NCI-H146 treated with DMSO at 0.1 percent for 48 hours (cell line): ENCODE measurements at regions not wholly inside any gene's neighbourhood (a gene's known extent, or its start where the extent isn't known, plus 50 kb on each side); places are given as distances from the start of the nearest gene placed in this dataset.

Experiments used
- DNase-seq: peaks from one replicate; lab custom pipeline; 2025; ENCODE audit not compliant: unreplicated experiment; lab: John Stamatoyannopoulos, UW

DNA sequence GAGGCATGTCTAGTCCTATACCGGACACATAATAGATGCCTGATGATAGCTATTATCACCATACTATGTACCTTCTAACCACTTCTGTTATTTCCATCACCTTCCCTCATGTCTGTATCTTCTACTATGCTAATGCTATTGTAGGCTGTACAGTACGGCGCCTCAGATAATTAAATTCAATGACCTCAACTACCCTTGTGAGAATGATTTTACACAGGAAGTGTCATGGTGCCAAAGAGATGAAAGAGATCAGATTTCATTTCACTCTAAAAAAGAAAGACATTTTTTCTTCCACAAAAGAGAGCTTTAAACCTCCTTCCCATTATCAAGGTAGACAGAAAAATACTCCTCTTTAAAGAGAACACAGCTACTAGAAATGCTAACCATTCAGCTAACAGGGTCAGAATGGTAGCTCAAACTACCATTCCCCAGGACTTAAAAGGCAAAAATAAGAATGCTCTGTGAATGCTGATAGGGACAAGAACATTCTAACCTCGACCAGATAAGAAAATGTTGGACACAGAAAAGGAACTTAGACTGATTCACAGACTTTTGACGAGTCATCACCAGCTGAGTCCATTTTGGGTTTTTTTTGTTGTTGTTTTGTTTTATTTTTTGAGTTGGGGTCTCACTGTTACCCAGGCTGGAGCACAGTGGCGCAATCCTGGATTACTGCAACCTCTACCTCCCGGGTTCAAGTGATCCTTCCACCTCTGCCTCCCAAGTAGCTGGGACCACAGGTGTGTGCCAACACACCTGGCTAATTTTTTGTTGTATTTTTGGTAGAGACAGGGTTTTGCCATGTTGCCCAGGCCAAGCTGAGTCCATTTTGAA, 99.2 kb upstream of the RAPGEF2 start:
- DNase-seq: peak; percentile 71

- DNase-seq: peak; percentile 43
Observed at GRCh38 chr4:159006202-159006601, 96.7 kb upstream of the RAPGEF2 start.

- no peak for DNase-seq
Observed at GRCh38 chr4:159008671-159009070, 94.2 kb upstream of the RAPGEF2 start.

DNA sequence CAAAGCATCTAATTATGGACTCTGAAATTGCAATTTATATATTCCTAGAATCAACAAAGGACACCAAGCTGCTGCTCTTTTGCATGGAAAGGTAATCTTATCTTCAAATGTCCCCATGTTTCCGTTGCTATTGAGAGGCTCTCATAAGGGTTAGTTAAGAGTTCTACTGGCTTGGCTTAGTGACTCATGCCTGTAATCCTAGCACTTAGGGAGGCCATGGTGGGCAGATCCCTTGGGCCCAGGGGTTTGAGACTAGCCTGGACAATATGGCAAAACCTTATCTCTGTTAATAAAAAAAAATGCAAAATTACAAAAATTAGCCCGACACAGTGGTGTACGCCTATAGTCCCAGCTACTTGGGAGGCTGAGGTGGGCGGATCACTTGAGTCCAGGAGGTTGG, 93.4 kb upstream of the RAPGEF2 start:
- no peak for DNase-seq

DNA sequence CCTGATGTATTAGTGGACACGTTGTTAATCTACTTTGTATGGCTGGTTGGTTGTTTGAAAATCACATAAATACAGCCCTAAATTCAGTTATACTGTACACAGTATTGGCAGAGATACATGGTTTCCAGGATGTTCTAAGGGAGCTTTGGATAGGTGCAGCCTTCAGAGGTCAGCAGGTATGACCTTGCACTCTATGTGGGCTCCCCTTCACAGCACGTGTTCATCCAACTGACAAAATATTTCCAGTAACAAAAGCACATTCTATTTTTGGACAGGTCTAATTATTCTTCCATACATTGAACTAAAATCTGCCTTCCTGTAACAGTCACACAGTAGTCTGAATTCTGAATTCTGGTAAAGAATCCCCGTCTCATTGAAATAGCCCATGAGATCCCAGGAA, 92.8 kb upstream of the RAPGEF2 start:
- DNase-seq: no peak

GRCh38 chr4:159010563-159011260, 92.2 kb upstream of the RAPGEF2 start:
- peak; percentile 73 for DNase-seq

- no peak for DNase-seq
Observed at GRCh38 chr4:159012381-159012780, 90.5 kb upstream of the RAPGEF2 start.

DNA sequence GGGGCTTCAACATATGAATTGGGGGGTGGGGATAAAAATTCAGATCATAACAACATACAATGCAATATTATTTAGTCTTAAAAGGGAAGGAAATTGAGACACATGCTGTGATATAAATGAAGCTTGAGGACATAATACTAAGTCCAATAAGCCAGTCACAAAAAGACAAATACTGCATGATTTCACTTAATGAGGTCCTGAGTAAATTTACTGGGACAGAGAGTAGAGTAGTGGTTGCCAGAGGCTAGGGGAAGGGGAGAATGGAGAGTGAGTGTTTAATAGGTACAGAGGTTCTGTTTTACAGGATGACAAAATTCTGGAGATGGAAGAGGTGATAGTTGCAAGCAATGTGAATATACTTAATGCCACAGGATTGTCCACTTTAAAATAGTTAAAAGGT, 89.2 kb upstream of the RAPGEF2 start:
- DNase-seq: no peak

DNA sequence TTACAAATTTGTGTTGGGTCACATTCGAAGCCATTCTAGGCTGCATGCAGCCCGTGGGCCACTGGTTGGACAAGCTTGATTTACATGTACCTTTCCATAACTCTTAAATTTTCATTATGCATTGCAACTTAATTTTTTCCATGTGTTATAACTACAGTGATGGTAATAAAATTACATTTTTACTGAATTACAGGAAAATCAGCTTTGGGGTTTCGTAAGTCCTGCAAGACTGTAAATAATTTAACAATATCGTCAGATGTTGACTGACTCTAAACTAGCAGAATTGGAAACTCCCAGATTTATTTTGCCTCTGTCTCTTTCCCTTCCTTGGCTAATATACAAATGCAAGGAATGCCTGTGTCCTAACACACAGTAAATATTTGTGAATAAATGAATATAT, 88.0 kb upstream of the RAPGEF2 start:
- no peak for DNase-seq

GRCh38 chr4:159015841-159016240, 87.0 kb upstream of the RAPGEF2 start:
- no peak for DNase-seq

- peak; percentile 49 for DNase-seq
Observed at GRCh38 chr4:159016593-159017024, 86.3 kb upstream of the RAPGEF2 start.

- no peak for DNase-seq
Observed at GRCh38 chr4:159017323-159018026, 85.4 kb upstream of the RAPGEF2 start.

- DNase-seq: no peak
Observed at GRCh38 chr4:159018062-159018629, 84.7 kb upstream of the RAPGEF2 start.

DNA sequence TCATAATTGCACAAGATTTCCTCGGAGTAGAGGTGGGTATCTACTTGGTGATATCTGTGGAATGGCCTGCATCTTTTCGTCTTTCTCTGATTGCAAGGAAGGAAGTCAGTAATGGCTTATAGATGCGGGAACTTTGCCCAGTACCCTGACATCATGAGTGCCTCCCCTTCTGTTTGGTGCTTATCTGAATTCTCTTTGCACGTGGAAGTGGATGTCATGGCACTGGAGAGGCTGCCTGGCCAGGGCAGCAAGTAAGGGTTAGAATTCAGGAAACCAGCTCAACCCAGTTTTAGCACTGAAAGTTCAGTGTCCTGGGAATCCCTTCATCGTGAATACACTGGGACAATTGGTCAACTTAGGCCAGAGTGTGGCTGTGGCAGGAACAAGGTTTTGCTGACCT, 83.5 kb upstream of the RAPGEF2 start:
- DNase-seq: no peak

GRCh38 chr4:159021597-159022385, 81.1 kb upstream of the RAPGEF2 start:
- no peak for DNase-seq

DNA sequence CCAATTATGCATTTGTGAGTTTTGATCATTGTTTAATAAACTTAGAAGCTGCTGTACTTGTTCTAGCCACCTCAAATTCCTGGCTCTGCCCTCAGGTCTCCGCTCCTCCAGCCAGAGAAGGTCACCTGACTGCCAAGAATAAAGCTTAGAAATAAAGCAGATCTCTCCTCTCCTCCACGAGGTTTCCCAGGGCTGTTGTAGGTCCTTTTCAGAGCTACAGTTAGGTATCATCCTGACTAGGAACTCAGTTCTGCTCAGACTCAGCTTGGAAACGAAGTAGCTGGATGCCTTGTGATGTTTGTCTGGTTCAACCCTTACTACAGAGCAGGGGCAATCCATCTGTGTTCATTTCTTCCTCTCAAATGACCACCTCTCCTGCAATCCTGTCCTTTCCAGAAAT, 79.1 kb upstream of the RAPGEF2 start:
- no peak for DNase-seq

DNA sequence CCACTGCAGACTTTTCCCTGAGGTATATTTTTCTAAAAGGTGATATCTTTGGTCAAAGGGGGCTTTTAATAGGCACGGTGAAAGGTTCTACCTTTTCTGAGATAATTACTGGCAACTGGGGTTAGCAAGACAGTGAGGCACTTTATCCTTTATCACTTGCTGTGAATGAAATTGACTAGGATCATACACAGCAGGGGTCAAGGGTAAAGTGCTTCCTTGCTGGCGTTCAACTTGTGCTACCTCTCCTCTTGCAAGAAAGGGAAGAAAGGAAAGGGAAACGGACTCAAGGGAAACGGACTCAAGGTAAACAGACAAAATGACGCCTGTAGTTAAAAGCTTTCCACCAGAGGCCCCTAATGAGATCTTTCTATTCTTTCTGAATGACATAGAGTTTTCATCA, 78.6 kb upstream of the RAPGEF2 start:
- peak; percentile 20 for DNase-seq

DNA sequence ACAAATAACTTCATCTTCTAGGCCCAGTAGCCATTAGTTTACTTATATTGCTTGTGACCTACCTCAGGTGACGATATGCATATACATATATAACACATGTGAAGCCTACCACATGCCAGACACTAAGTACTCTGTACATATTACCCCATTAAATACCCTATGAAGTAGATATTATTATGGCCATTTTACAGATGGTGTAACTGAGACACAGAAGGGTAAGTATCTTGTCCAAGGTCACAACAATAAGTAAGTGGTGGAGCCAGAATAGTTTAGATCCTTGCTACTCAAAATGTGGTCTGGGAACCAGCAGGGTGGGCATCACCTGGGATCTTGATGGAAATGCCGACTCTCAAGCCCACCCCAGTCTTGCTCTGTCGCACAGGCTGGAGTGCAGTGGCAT, 78.1 kb upstream of the RAPGEF2 start:
- DNase-seq: no peak

- DNase-seq: no peak
Observed at GRCh38 chr4:159026329-159026728, 76.5 kb upstream of the RAPGEF2 start.

DNA sequence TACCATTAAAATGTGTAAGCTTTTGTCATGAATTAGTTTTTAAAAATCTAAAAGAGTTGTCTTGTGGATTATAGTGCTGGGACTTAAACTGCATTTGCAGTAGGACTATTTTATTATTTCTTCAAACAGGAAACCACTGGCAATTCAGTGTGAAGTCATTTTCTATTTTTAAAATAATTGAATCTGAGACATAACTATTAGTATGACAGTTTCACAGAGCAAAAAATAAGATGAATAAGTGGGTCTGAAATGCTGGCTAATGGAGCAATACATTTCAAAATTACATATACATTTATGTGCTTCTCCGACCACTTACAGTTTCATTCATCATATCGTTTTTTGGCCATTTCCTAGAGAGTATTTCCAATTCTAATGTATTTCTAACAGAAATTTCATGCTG, 75.3 kb upstream of the RAPGEF2 start:
- no peak for DNase-seq

DNA sequence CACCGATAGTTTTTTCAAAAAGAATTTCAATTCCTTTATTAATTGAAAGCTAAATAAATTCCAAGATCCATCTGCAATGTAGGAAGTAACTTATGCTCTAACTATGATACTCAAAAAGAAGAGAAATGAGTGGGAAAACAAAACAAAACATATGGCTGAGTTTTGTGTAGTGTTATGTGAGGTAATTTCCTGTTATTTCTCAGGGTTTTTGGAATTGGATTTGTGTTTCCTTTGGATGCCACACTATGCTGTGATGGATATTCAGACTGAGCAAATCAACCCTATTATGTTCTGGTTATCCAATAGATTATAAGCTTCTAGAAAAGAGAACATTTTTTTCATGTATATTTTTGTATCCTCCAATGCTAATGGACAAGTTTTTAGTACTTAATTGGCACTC, 73.4 kb upstream of the RAPGEF2 start:
- no peak for DNase-seq
